Spleen (tissue), 7 donors: ENCODE measurements at regions not wholly inside any gene's neighbourhood (a gene's known extent, or its start where the extent isn't known, plus 50 kb on each side); places are given as distances from the start of the nearest gene placed in this dataset.

Experiments used
- CTCF ChIP-seq, 11 experiments: fragments of 200-600 bp in 7 of 11; fragments of 450-650 bp in 4 of 11; sonication (generic) in 4 of 11; IDR thresholded peaks in 8 of 11; conservative IDR thresholded peaks in 3 of 11; 1 replicate in 7 of 11; 2 replicates in 4 of 11; pipeline versions ENCODE4 v1.4.0 to v1.8.0; 2016 to 2021; ENCODE audit warnings: antibody characterized with exemption in 11 of 11, inconsistent platforms in 4 of 11, mild to moderate bottlenecking in 1 of 11
- POLR2A ChIP-seq, 3 donors: fragments of 450-650 bp; IDR thresholded peaks; one replicate each; pipeline ENCODE4 v1.5.1; 2017; ENCODE audit warnings: antibody characterized with exemption in 3 of 3, mild to moderate bottlenecking in 1 of 3
- donor health status: DM: no; HTN: no; CAD: no; lungs with moderate emphysema.
- donor health status: DM: no; HTN: no; CAD: no.
- donor health status: DM: no; HTN: no; CAD: no.

GRCh38 chr19:31092274-31092673, 257.0 kb downstream of the TSHZ3 start:
- TF ChIP-seq CTCF (IDR thresholded peaks at IDR 0.05 in 8 of 11, conservative IDR thresholded peaks at IDR 0.05 in 3 of 11) (no peak), POLR2A (IDR thresholded peaks at IDR 0.05) (no peak)
